HG03460 (cell line): ENCODE measurements at regions not wholly inside any gene's neighbourhood (a gene's known extent, or its start where the extent isn't known, plus 50 kb on each side); places are given as distances from the start of the nearest gene placed in this dataset.
"Not testable (repeated sequence)": the region's sequence is repeated elsewhere in the genome, so short reads cannot be mapped to it uniquely, and the experiment has no call there.

Source experiments
- ATAC-seq: cut with Tn5 transposase; IDR thresholded peaks from one replicate; pipeline ENCODE4 v1.9.1; 2021; ENCODE audit not compliant: unreplicated experiment

DNA sequence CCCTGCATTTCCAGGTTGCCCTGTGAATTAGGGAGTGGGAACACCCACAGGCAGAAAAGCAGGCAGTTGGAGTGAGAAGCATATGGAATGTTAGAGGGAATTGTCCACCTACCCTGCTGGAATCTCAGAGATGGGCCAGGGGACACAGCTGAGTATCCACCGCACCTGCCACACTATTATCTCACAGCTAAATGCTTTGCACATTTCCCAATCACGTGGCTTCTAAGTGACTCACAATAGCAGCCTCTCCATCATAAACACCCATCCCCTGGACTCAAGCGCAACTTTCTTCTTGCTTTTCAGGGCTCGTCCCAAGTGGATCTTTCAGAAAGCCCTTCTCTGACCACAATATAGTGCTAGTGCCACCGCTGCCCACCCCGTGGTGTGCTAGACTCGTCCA is 389.0 kb upstream of the LMCD1 start:
- ATAC-seq, result no peak

DNA sequence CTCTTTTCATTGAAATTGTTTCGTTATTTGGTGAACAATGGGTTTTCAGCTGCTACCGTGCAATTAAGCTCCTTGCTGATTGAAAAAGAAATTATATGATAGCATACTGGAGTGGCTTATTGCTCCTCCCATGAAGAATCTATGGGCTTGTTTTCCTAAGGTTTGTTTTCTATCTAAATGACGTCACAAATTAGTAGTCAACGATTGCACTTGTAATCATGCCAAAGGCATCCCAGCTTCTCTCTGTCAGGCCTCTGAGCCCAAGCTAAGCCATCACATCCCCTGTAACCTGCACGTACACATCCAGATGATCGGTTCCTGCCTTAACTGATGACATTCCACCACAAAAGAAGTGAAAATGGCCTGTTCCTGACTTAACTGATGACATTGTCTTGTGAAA is 388.0 kb upstream of the LMCD1 start:
- ATAC-seq, result no peak

GRCh38 chr3:8128686-8129085 is 372.9 kb upstream of the LMCD1 start:
- no peak for ATAC-seq

DNA sequence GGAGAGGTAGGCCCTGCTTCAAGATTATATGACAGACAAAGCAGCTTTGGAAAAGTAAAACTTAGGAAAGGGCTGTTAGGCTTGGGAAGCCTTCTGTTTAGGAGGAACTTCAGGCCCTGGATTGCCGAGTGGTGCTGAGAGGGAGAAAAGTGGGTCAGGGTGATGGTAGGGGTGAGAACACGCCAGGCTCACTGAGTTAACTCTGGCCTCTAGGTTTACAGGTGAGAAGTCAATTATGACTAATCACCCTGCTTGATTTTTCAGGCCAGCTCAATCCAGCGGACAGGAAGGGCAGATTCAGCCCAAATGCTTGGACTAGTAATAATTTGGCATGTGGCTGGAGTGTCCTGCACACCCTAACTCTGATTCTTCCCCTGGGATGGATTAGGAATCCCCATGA is 365.1 kb upstream of the LMCD1 start:
- ATAC-seq, result no peak

- no peak for ATAC-seq
Measured at GRCh38 chr3:8143186-8143585, 358.4 kb upstream of the LMCD1 start.

- ATAC-seq, result no peak
Measured at GRCh38 chr3:8145661-8146060, 356.0 kb upstream of the LMCD1 start.

- ATAC-seq, result no peak
Measured at GRCh38 chr3:8147711-8148110, 353.9 kb upstream of the LMCD1 start.

- ATAC-seq, result no peak
Measured at GRCh38 chr3:8152821-8153418, 348.7 kb upstream of the LMCD1 start.

DNA sequence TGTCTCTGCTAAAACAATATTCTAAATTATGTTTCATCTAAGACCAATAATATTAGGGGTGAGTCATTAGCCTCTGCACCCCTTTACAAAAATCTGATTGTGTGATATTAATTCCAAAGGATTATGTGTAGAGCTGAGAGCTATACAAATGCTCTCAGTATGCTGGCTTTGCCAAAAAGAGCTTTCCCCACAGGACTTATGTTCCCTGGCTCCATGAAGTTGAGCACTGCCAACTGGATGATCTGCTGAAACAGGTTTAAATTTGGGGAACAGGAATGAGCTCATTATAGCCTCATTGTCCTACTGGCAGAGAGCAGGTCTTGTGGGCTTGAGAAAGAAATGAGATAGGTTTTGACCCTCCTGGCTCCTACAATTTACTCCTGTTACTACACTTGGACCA is 347.8 kb upstream of the LMCD1 start:
- ATAC-seq, result no peak

GRCh38 chr3:8154617-8155016 is 347.0 kb upstream of the LMCD1 start:
- no peak for ATAC-seq

DNA sequence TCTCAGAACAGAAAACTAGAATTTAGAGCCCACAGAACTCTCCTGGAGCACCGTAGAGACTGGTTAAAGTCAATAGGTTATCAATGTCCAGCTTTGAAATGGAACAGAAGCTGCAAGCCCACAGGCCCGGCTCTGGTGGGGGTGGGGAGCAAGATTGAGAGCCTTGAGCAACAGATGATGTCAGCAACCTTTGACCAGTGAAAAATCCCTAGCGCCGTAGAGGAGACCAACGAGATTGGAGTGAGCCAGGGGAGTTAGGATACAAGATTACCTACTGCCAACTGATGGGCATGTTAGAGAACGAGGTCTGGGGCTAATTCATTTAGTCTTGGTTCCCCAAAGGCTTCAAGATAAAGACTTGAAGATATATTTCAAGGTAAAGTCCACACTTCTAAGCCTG is 345.5 kb upstream of the LMCD1 start:
- no peak for ATAC-seq

- ATAC-seq, result no peak
Measured at GRCh38 chr3:8156831-8157230, 344.8 kb upstream of the LMCD1 start.

GRCh38 chr3:8157640-8158039 is 344.0 kb upstream of the LMCD1 start:
- ATAC-seq, result no peak

- no peak for ATAC-seq
Measured at GRCh38 chr3:8164145-8164544, 337.5 kb upstream of the LMCD1 start.

- no peak for ATAC-seq
Measured at GRCh38 chr3:8166014-8166413, 335.6 kb upstream of the LMCD1 start.

DNA sequence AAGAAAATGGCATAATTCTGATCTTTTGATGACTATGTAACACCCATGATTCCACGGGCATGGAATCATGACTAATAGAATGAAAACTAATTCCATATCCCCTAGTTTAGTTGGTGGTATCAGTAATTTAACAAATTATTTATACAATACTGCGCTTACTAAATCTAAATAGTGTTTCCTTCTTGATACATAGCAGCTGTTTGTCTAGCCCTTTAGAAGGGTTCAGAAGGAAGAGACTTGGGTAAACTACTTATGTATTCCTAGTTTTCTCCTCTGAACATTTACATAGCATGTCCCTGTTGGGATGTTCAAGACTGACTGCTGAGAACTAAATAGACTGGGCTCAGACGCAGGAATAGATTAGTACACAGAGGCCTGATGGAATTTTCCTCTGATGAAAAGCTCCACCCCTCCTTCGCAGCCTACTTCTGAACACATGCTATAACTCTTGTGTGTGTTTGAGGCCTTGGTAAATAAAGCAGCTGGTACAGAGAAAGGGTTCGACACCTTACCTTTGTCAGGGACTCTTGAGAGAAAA is 330.6 kb upstream of the LMCD1 start:
- no peak for ATAC-seq

- ATAC-seq, result no peak
Measured at GRCh38 chr3:8173892-8174291, 327.7 kb upstream of the LMCD1 start.

GRCh38 chr3:8176759-8177483 is 324.7 kb upstream of the LMCD1 start:
- ATAC-seq, result not testable (repeated sequence)

- not testable (repeated sequence) for ATAC-seq
Measured at GRCh38 chr3:8178516-8178915, 323.1 kb upstream of the LMCD1 start.

GRCh38 chr3:8182904-8183303 is 318.7 kb upstream of the LMCD1 start:
- no peak for ATAC-seq

DNA sequence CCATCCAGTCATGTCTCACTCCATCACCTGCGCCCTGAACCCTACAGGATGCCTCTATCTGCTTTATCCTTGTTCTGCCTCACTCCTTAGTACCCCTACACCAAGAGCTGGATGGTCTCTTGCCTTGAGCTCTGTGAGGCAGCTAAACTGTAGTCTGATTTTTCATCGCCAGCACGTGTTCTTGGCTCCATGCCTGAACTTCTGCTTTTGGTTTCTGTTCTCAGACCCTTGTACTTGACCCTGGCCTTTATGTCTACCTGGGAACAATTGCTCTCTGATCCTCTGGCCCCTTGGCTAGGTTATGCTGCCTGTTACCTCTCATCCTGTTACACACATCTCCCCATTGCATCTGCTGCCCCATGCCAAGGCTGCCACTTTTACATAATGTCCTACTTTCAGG is 318.0 kb upstream of the LMCD1 start:
- peak; percentile 62 for ATAC-seq

DNA sequence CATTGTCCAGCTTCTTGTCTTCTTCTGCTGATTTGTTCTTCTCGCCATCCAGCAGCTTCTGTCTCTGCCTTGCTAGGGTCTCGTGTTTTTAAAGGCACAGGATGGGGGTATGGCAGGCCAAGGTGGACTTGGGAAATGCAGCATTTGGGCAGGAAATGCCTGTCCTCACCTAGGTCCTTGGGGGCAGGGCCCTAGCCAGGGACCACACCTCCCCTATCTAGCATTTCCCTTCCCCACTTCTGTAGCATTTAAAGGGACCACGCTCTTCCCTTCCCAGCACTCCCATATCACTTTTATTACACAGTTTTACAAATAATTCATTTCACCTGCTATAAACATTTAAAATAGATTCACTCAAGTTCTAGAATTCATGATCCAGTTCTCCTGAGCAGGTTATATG is 315.4 kb upstream of the LMCD1 start:
- ATAC-seq, result no peak

GRCh38 chr3:8187996-8188395 is 313.6 kb upstream of the LMCD1 start:
- ATAC-seq, result no peak
